Gastroesophageal sphincter (tissue), 3 donors: ENCODE measurements at regions not wholly inside any gene's neighbourhood (a gene's known extent, or its start where the extent isn't known, plus 50 kb on each side); places are given as distances from the start of the nearest gene placed in this dataset.

Source experiments
- CTCF ChIP-seq, 4 experiments: fragments of 200-600 bp in 2 of 4; fragments of 450-650 bp in 2 of 4; sonication (generic) in 1 of 4; IDR thresholded peaks; one replicate each; pipeline ENCODE4 v1.5.1; 2017 to 2019; ENCODE audit warnings: antibody characterized with exemption in 4 of 4, mild to moderate bottlenecking in 2 of 4, moderate library complexity in 2 of 4
- EP300 ChIP-seq: sonication (generic); formaldehyde crosslinking; IDR thresholded peaks from one replicate; pipeline ENCODE4 v1.6.1; 2017; ENCODE audit warnings: antibody characterized with exemption, mild to moderate bottlenecking
- POLR2A ChIP-seq, 2 donors: fragments of 450-650 bp; IDR thresholded peaks; one replicate each; pipeline ENCODE4 v1.6.1; 2017; ENCODE audit warnings: antibody characterized with exemption in 2 of 2, mild to moderate bottlenecking in 2 of 2, moderate library complexity in 1 of 2
- POLR2AphosphoS5 ChIP-seq: sonication (generic); formaldehyde crosslinking; IDR thresholded peaks from one replicate; pipeline ENCODE4 v1.6.1; 2017; ENCODE audit warnings: antibody characterized with exemption

- TF ChIP-seq CTCF (IDR thresholded peaks at IDR 0.05) = no peak
- TF ChIP-seq POLR2AphosphoS5 = no peak
- TF ChIP-seq EP300 = no peak
- TF ChIP-seq POLR2A (IDR thresholded peaks at IDR 0.05) = no peak
Measured at GRCh38 chr10:21393931-21394330, 131.6 kb downstream of the SKIDA1 start.
